HG03280 (cell line): ENCODE measurements at regions not wholly inside any gene's neighbourhood (a gene's known extent, or its start where the extent isn't known, plus 50 kb on each side); places are given as distances from the start of the nearest gene placed in this dataset.
"Not testable (repeated sequence)": the region's sequence is repeated elsewhere in the genome, so short reads cannot be mapped to it uniquely, and the experiment has no call there.

Experiments
- ATAC-seq: cut with Tn5 transposase; IDR thresholded peaks from one replicate; pipeline ENCODE4 v1.9.1; 2021; ENCODE audit warnings: mild to moderate bottlenecking, moderate library complexity; ENCODE audit not compliant: unreplicated experiment

DNA sequence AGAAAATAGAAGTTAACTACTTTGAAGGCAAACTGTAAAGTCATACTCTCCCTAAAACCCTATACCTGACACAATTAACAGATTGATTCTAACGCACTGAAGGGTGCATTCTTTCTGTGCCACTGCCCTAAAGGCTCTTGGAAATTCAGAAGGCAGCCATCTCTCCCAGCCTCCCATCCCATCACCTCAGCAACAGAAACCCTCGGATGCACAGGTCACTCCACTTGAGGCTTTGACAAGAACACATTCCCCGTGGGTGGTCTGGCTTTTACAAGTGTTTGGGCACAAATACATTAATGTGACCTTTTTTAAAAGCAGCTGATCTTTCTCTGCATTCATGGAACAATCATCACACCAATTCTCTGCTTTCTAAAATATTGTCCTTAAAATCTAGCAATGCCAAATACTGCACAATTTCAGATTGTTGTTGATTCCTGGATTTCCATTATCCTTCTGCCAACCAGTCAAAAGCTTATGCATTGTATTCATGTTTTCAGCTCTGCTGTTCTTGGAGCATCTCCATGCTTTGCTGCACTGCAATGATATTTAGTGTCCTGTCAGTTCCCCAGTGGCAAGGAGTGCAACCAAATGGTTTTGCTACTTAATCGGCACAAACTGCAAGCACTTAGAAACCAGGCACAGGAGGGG lies 175.6 kb downstream of the TMEM161B start:
- ATAC-seq, result no peak

DNA sequence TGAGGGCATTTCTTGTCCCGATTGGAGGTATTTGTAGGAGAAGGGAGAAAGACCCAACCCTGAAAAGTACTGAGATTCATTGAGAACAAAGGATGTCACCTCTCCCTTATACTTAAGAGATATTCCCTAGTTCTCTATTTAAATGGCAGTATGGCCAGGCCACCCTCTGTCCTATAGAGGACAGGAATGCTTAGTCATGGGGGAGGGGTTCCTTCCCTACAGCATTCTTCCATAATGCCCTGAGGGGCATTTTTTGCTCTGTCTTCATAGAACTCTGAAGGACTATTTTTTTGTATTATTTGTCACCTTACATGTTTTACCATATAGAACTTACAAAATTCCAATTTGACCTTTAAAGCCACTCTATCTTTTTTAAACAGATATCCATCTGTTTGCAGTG lies 176.3 kb downstream of the TMEM161B start:
- ATAC-seq, result no peak

DNA sequence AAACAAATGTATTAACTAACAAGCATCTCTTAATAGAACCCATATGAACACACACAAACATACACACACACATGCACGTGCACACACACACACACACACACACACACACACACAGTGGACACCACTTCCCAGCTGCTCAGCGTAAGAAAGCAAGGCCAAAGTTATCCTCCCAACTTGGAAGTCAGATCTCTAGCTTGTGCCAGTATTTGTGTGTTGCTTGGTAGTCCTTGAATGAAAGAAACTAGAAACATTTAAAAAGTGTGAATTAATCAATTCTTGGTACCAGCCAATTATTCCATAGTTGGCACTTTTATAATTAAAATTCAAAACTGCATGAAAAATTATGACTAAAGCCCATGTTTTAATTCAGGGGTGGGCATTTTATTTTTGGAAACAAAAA lies 178.1 kb downstream of the TMEM161B start:
- no peak for ATAC-seq

DNA sequence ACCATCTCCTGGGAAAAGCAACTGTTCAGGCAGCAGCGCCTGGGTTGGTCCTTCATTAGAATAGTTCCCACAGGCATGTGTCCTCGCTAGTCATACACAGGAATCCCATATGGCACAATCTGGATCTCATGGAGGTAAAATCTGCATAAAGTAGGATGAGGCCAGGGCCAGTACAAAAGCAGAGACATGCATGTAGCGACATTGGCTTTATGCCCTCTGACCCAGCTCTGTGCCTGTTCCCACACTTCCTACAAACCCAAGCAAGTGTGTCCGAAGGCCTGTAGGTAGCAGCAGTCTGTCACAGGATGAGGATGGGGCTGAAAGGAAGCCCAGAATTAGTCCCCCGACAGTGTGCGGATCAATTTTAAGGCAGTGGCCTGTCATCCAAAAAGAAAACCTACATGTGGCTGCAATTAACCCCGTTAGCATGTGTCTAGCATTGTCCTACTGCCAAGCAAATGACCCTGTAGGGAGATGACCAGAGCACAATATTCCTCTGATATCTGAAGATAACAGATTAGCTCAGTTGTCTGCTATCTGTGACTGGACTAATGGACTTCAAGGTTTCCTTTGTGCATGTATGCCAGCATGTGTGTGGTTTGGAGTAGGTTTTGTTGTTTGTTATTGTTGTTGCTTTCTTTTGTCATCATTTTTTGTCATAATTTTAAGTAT lies 178.8 kb downstream of the TMEM161B start:
- no peak for ATAC-seq

DNA sequence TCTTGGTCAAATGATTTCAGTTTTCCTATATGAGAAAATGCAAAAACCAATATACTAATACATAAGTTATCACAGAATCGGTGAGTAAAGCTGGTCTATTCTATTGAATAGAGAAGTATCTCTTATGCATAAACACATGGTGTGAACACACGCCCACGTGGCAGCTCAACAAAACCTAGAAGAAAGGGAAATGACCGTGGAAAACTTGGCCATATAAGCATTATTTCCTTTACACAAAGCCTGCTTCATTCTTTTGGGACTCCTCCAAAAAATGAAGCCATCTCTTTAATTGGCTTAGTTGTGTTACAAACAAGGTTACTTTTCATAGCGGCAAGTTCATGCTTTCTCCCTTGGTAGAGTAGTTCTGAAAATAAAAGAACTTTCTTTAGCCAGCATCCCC lies 183.2 kb downstream of the TMEM161B start:
- no peak for ATAC-seq

DNA sequence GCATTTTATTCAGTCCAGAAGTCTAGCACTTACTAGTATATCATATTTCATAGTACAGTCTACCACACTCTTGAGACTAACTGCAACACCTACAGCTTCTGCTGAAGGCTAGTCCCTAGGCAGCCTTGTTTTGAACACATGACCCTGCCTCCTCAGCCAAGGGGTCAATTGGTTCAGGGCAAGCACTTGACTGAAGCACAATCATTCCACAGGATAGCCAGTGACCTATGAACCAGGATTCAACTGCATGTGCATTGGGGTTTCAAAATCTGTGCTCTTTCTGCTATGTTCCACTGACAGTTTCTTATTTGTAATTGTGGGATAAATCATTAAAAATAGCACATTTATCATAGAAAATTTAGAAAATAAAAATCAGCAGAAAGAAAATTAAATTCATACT lies 186.8 kb downstream of the TMEM161B start:
- ATAC-seq, result no peak

DNA sequence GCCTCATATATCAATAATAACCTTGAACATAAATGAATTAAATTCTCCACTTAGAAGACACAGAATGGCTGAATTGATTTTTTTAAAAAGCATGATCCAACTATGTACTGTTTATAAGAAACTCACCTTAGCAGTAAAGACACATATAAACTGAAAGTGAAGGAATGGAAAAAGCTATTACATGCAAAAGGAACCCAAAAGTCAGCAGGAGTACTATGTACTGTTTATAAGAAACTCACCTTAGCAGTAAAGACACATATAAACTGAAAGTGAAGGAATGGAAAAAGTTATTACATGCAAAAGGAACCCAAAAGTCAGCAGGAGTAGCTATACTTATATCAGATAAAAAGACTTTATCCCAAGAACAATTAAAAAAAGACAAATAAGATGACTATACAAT lies 204.8 kb downstream of the TMEM161B start:
- no peak for ATAC-seq

DNA sequence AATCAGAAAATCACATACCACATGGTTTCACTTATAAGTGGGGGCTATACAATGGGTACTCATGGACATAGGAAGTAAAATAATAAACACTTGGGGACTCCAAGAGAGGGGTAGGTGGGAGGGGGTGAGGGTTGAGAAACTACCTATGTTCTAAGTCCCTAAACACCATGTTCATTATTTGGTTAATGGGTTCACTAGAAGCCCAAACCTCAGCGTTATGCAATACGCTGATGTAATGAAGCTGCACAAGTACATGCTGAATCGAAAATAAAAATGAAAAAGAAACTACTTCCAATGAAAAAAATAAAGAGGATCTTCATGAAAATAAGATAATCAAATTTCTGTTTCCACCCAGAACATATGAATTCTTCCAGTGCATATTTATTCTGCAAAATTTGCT lies 208.5 kb downstream of the TMEM161B start:
- no peak for ATAC-seq

DNA sequence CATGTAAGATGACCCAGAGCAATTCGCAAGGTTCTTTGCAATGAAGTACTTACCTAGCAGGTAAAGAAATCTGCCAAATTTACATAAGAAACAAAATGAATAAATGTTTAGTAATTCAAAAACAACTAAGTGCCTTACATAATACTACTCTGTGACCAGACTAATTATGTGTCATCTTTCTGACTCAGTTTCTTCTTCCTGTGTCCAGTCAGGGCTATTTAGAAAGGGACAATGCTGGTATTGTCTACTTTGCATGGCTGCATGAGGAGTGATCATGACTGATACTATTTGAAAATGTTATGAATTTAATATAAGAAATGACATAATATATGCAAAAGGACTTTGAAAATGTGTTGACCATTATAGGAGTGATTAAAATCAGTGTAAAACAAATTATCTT lies 210.0 kb downstream of the TMEM161B start:
- no peak for ATAC-seq

DNA sequence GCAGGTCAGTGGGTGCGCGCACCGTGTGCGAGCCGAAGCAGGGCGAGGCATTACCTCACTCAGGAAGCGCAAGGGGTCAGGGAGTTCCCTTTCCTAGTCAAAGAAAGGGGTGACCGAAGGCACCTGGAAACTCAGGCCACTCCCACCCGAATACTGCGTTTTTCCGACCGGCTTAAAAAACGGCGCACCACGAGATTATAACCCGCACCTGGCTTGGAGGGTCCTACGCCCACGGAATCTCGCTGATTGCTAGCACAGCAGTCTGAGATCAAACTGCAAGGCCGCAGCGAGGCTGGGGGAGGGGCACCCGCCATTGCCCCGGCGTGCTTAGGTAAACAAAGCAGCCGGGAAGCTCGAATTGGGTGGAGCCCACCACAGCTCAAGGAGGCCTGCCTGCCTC lies 216.2 kb downstream of the TMEM161B start:
- ATAC-seq, result not testable (repeated sequence)

DNA sequence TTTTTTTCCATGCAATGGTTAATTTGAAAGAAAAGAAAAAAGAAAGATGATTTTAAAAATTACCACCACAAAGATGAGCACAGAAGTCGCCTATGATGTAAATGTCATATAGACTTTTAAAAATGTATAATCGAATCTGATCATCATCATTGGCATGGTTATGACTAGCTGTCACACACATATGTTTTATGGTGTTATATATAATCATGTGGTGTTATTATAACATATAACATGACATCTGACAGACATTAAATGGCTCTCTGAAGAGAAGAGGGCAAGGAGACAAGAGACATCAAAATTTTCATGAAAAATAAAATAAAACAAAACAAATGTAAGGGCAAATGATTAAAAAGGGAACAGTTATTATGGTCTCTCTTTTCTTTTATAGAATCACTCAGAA lies 217.5 kb downstream of the TMEM161B start:
- no peak for ATAC-seq

DNA sequence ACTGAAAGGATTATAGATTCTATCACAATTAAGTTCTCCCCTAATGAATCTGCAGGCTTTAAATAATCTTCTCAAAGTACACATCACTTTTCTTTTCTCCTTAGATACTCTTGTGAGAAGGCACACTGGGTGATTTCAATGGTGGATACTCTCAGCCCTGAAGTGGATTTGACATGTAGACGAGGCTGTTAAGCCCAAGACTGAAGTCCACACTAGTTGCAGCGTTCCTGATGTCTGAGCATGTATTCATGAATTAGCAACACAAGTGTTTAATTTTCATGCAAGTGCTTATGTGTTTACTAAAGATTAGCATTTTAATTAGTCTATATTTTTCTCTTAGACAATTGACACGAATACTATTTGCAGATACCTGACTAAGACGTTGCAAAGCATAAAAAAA lies 218.9 kb downstream of the TMEM161B start:
- no peak for ATAC-seq

DNA sequence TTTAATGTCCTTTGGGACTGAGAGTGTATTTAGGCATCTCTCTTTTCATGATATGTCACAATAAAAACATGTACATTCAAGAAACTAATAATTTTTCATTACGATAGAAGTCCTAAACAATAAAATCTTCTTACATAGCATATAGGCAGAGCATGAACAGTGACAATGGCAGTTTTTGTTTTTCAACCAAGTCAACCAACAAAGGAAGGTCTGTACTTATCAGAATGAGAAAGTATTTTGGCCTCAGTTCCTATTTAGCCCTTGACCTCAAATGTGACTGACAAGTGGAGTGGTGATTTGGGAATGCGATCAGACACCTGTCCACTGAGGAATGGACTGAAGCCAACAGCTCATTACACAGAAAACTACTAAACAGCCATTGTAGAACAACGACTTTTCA lies 219.5 kb downstream of the TMEM161B start:
- ATAC-seq, result no peak

DNA sequence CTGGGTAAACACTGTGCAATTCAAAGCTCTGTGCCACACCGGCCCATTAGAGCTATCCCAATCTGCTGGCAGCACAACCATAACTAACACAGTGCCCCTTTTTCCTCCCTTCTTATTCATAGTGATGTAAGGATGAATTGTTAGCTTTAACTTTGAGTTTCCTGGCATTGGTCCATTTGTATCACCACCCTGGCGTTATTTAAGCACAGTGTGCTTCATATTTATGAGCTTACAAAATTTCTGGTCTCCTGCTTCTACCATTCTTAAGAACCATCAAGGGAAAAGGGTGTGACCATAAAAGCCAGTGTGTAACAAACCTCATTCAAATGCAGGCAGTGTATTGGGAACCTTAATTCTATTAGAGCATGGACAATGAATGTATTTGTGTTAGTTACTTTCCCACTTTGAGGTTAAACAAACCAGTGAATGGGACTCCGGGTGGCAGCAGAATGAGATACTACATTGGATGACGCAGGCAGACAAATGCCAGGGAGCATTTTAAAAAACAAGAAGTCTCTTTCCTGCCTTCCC lies 222.6 kb downstream of the TMEM161B start:
- no peak for ATAC-seq

DNA sequence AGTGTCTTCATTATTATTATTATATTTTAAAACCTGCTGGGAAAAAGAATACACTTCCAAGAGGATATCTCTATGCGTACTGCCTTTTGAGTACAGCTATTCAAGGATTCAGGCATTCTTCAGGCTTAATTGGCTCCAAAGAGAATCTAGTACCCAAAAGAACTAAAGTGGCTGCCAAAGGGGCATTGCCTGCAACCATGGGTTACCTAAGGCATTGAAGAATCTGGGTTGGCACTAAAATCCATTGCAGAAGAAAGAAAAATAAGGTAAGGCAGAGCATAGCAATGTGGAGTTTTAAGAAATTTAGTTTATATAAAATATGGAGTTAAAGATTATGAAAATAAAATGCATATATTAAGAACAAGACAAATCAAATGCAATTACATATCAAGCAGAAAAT lies 223.5 kb downstream of the TMEM161B start:
- ATAC-seq, result no peak

DNA sequence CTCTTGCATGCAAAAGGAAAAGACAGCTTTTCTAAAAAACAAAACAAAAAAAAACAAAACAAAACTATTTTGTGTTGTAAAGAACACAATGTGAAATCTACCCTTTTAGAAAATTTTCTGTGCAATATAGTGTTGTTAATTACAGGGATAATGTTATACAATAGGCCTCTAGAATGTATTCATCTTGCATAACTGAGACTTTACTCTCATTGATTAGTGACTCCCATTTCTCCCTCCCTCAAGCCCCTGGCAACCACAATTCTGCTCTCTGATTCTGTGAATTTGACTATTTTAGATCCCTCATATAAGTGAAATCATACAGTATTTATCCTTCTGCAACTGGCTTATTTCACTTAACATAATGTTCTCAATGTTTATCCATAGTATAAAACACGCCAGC lies 234.1 kb downstream of the TMEM161B start:
- ATAC-seq, result no peak

DNA sequence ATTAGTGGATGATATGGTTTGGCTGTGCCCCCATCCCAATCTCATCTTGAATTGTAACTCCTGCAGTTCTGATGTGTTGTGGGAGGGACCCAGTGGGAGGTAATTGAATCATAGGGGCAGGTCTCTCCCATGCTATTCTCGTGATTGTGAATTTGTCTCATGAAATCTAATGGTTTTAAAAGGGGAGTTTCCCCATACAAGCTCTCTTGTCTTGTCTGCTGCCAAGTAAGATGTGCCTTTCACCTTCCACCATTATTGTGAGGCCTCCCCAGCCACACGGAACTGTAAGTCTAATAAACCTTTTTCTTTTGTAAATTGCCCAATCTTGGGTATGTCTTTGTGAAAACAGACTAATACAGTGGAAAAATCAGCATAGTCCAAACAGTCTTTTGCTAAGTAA lies 235.5 kb downstream of the TMEM161B start:
- ATAC-seq, result no peak

DNA sequence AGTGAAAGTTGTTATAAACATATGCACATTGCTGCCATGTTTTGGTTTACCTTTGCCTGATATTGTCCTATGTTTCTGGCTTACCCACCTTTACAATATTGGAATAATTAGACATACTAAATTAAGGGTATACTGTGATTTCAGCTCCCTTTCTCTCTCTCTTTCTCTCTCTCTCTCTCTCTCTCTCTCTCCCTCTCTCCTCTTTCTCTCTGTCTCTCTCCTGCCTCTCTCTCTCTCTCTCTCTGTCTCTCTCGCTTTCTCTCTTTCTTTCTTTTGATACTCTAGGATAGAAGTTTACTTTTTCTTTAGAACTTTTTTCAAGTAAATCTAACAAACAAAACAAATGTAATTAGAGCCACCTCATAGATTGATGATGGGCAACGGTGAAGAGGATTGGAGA lies 239.6 kb downstream of the TMEM161B start:
- ATAC-seq, result no peak

DNA sequence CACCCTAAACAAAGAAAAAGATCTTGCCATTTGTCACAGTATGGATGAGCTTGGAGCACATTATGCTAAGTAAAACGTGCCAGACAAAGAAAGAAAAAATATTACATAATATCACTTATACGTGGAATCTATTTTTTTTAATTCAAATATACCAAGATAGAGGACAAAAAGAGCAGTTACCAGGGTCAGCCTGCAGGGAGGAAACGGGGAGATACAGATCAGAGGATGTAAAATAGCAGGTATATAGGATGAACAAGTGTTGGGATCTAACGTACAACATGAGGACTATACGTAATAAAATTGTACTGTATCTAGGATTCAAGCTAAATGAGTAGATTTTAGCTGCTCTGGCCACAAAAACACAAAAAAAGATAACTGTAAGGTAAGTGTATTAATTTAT lies 247.5 kb downstream of the TMEM161B start:
- no peak for ATAC-seq

DNA sequence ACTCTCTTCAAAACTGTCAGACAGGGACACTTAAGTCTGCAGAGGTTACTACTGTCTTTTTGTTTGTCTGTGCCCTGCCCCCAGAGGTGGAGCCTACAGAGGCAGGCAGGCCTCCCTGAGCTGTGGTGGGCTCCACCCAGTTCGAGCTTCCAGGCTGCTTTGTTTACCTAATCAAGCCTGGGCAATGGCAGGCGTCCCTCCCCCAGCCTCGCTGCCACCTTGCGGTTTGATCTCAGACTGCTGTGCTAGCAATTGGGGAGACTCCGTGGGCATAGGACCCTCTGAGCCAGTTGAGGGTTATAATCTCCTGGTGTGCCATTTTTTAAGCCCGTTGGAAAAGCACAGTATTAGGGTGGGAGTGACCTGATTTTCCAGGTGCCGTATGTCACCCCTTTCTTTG lies 253.7 kb downstream of the TMEM161B start:
- not testable (repeated sequence) for ATAC-seq

DNA sequence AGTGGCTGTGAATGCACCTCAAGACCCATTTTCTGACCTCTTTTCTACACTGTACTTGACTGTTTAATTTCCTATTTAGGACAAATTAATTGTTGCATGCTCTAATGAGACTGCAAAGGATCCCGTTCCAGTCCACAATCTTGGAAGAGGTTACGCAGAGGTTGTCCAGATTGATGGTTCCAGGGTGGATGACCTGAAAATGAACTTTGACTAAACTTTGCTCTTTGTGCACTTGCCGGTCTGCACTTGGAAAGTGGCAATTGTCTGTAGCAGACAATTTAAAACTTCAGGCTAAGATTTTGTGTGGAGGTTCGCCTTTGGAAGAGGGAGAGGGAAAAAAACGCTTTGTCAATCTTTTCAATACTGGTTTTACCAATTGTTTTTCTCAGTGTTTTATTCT lies 267.8 kb downstream of the TMEM161B start:
- no peak for ATAC-seq

DNA sequence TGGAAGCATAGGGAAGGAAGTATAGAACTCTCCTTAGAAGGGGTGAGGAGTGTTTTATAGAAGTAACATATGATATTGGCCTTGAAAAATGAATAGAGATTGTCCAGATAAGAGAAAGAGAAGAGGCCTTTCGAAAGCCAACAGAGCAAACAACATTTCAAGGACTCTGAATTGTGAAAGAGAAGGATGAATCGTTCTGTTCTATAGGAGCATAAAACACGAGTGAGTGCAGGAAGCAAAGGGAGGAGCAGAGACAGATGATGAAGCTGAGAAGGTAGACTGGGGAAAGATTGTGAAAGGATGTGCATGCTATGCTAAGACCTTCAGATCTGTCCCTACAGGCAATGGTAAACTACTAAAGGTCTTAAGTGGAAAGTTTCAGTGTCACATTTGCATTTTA lies 271.0 kb downstream of the TMEM161B start:
- no peak for ATAC-seq

DNA sequence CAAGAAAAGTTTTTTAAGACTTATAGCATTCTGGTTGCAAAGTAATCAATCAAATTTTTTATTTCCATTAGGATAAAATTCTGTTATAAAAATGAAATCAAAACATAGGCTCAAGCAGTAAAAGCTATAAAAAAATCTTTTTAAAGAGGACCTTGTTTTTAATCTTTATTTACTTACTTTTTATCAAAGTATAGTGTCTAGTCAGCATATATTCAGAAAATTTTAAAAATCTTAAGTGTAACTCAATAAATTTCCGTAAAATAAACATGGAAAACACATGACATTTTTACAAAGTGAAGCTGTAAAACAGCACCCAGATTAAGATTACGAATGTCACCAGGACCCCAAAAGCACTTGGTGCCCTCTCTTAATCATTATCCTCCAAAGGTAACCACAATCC lies 302.4 kb downstream of the TMEM161B start:
- ATAC-seq, result no peak
